NCI-H82 treated with DMSO at 0.1 percent for 48 hours (cell line): ENCODE measurements at regions not wholly inside any gene's neighbourhood (a gene's known extent, or its start where the extent isn't known, plus 50 kb on each side); places are given as distances from the start of the nearest gene placed in this dataset.
"Not testable (repeated sequence)": the region's sequence is repeated elsewhere in the genome, so short reads cannot be mapped to it uniquely, and the experiment has no call there.

Experiments
- DNase-seq: peaks from one replicate; lab custom pipeline; 2025; ENCODE audit not compliant: unreplicated experiment; lab: John Stamatoyannopoulos, UW

GRCh38 chr12:131192951-131193350 lies 239.2 kb downstream of the ADGRD1 start:
- no peak for DNase-seq

- DNase-seq, result no peak
Observed at GRCh38 chr12:131194166-131194565, 240.5 kb downstream of the ADGRD1 start.

DNA sequence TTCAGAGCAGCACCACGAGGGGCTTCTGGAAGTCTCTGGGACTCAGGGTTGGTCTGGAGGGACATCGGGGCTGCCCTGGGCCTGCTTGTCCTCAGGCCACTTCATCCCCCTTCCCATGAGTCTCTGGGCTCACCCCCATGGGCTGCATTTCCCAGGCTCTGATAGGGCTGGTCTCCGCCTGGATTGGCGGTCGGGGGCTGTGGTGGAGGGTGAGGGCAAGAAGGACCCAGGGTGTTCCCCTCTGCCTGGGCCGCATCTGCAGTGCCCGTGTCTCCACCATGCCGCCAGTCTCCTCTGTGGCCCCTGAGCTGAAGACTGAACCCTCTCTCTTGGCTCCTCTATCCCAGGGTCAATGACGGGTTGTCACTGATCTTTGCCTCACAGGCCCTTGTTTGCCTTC lies 242.1 kb downstream of the ADGRD1 start:
- no peak for DNase-seq

- no peak for DNase-seq
Observed at GRCh38 chr12:131196220-131196619, 242.5 kb downstream of the ADGRD1 start.

DNA sequence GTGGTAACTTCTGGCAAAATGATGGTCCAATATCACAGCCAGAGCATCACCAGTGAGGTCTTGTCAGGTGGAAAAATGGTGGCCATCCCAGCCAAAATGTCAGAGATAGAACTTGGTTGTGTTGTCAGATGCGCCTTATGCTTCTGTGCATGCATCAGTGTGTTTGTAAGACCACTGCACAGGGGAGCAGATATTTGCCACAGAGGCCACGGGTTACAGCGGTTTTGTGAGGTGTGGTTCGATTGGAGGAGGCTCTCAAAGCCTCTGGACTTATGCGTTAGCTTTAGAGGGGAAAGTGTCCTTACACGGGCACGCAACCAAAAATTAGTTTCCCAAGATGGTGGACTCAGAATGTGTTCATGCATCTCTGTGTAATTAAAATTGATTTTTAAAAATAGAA lies 243.8 kb downstream of the ADGRD1 start:
- no peak for DNase-seq

DNA sequence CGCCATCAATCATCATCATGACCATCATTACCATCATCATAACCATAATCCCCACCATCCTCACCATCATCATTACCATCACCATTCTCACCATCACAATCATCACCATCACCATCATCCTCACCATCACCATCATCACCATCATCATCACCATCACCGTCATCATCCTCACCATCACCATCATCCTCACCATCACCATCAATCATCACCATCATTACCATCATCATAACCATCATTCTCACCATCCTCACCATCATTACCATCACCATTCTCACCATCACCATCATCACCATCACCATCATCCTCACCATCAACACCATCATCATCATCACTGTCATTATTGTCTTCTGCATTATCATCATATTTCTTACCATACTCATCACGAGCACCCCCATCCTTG lies 245.5 kb downstream of the ADGRD1 start:
- DNase-seq, result no peak

DNA sequence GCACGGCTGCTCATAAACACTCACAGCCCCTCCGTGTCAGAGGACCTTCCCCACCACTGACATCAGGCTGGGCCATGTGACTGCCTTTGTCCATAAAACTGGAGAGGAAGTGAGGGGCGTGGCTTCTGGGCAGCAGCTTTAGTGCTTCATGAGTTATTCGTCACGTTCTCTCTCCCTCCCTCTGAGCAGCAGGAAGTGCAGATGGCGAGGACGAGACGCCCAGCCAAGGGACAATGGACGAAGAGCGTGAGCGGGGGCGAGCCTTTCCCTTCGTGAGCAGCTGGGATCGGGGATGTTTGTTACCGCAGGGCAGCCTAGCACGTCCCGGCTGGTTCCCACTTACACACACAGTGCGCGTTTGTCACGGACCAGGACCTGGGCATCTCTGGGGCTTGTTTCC lies 248.2 kb downstream of the ADGRD1 start:
- DNase-seq, result not testable (repeated sequence)

DNA sequence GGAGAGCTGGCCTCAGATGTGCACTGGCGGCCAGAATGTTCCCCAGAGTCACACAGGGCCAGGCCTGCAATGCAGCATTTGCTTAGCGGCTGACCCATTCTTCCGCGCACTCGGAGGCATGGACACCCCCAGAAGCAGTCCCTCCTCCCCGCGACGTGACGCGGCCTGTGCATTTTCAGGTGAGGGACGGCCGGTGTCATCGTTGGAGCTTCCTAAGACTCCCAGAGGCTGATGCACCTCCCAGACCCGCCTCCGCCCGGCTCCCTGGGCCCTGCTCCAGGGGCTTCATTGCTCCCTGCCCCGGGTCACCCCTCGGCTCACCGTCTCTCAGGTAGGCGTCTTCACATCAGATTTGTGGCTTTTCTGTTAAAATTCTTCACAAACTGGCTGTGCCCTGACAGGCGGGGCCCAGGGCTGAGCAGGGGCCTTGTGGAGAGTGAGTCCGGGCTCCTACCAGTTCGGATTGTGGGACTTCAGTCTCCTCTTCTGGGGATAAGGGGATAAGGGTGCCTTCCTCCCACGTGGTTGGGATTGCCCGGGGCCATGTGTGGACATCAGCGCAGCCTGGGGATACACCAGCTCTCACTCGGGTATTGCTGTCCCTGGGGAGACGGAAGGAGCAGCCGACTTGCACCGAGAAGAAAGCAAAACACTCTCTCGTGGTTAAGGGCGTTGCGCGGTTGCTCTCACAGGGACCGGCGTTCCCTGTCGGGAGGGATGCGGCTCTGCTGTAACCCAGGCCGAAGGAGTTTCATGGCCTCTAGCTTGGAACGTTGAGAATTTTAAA lies 249.1 kb downstream of the ADGRD1 start:
- no peak for DNase-seq

GRCh38 chr12:131203666-131204415 lies 250.1 kb downstream of the ADGRD1 start:
- no peak for DNase-seq

DNA sequence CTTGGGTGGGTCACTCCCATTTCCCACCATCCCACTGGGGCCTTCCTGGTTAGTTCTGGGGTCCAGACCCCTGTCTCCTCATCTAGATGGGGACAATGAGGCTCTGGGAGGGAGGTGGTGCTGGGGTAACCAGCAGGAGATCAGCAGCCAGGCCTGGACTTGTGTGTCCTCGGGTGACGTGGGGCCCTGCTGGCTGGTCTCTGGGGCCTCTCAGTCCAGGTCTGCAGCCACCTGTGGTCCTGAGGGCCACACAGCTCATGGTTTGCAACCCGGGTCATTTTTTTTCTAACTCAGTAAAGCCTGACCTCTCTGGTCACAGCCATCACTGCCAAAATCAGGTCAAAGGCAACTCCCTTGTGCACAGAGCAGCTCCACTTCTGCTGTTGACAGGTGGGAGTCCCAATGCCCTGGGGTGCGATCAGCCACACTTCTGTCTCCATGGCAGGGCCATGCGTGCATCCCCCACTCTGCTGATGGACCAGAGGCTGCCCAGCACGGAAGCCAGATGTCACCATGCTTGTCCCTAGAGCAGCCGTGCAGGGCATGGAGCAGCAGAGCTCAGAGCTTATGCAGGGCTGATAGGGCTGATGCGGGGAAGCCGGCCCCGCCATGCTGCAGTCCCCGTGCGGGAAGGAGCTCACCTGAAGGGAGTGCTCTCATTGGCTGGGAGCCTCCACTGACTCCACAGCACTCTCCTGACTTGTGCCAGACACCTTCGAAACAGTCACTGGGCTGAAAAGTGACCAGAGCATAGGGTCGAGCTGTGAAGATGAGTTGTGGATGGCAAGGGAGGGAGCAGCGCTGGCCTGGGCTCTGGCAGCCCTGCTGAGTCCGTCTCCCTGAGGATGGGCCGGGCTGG lies 250.9 kb downstream of the ADGRD1 start:
- DNase-seq, result no peak

DNA sequence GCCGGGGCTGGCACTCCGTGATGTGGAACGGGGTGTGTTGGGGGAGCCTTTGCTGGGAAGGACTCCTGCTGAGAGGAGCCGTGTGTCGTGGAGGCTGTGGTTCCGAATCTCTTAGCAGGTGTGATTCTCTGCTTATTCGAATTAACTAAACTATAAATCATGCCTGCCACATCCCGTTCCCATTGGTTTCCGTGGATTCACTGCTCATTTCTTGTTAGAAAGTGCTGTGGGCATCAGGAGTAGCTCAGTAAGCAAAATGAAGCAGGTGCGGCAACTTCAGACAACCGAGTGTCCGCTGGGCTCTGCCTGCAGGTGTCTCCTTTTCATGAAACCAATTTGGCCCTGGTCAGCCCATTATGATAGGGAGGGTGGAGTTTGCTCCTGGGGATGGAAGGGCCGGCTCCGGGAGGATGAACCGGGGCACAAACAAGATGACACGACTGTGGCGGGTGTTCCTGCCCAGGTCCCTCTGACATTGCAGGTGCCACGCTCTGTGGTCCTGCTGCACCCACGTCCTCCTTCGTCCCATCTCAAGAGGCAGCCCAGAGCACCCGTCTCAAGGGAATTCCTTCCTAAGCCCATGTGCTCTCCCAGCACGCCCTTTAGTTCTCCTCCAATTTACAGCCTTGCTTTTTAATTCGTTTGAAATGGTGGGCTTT lies 251.7 kb downstream of the ADGRD1 start:
- DNase-seq, result not testable (repeated sequence)

- not testable (repeated sequence) for DNase-seq
Observed at GRCh38 chr12:131206630-131207299, 253.1 kb downstream of the ADGRD1 start.

- not testable (repeated sequence) for DNase-seq
Observed at GRCh38 chr12:131207300-131207660, 253.6 kb downstream of the ADGRD1 start.

- DNase-seq, result not testable (repeated sequence)
Observed at GRCh38 chr12:131207841-131208240, 254.1 kb downstream of the ADGRD1 start.

- no peak for DNase-seq
Observed at GRCh38 chr12:131208425-131208824, 254.7 kb downstream of the ADGRD1 start.

DNA sequence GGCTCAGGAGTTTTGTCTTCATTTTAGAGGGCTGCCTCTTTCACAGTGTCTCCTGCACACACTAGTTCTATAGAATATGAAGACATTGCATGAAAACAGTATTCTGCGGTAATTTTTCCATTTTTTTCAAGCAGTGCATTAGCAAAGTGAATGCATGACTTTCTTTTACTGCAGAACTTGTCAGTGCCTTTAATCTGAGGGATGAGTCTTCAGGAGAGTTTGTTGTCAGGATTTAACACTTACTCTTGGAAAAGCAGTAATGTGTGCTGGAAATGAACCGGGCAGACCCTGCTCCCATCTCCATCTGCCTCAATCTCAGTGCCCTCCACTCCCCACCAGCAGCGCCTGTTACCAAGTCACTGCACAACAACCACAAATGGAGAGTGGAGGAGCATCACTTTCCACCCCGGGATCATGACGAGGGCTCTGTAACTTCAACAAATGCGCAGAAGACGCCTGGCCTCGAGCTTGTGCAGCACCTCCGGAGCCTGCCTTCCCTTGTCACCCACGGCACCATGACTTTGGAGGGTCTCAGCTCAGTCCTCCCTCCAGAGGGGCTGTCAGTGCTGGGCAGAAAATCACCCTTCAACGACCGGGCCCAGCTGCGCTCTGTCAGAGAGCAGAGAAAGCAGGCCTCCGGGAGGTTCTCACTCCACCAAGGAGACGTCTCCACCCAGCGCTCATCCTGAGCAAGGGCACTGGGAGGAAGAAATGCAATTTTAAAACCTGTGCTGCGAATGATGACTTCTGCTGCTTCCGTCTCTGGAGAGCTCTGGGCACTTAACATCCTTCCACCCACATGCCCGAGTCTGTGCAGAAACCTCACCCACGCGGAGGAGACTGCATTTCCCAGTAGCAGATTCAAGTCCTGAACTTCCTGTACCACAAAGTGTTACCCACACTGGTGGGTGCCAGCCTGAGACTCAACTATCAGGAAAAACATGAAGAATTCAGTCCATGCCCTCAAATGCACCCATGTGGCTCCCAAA lies 255.7 kb downstream of the ADGRD1 start:
- DNase-seq, result no peak

DNA sequence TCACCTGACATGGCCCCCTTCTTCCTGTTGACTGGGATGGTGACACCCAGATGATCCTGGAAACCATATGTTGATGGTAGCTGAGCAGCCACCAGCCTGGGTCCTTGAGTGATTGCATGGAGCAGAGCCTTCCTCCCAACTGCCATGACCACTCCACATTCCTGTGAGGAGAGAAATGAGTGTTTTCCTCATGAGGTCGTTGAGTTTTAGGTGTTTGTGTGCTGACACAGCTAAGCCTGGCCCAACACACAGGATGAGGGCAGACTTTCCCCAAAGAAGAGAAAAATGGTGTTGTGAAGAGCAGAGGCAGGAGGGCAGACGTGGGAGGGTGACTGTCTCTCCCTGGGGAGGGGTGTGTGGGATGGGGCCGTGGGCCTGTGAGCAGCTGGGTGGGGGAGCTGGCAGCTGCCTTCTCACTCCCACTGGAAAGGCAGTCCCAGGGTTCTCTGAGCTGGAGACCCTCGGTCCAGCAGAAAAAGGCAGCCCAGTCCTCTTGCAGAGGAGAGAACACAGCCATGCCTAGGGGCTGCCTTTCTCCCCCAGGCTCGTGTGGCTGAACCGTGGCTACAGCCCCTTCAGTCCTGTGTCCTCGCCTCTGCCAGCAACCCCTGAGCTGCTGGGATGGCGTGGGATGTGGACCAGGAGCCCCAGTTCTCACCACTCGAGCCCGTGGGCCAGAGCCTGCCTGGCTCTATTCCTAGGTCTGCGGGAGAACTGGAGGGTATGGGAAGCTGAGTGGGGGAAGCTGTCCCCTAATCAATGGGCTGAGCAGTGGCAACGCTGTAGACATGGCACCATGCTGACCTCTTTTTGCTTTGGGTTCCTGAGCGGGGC lies 257.0 kb downstream of the ADGRD1 start:
- DNase-seq, result no peak

DNA sequence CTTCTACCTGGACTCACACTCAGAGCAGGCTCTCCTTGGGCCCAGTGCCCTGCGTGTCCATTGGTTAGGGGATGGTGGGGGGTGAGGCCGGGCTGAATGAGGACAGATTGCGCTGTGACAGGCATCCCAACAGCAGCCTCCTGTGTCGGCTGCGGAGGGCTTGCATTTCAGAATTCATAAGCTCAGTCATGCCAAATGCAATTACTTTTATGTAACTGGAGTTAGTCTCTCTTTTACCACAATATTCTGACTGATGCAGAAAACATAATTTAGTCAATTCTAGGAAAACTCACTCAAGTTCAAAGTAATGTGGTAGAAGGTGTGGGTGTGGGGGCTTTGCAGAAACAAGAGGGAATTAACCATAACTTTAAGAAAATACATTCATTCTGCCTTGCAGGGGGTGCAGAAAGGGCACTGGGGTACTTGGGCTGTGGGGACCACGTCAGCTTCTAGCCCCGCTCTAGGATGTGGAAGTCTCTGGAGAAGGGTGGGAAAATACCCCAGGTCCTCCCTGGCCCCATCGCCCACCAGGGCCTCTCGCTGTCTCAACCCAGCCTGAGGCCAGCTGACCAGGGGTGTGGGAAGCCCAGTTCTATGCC lies 257.7 kb downstream of the ADGRD1 start:
- DNase-seq, result no peak
